ENCODE measurements at regions not wholly inside any gene's neighbourhood (a gene's known extent, or its start where the extent isn't known, plus 50 kb on each side); places are given as distances from the start of the nearest gene placed in this dataset.

GRCh38 chr2:219911541-219911940 lies 284.1 kb downstream of the SLC4A3 start:
- TF ChIP-seq POLR2A (IDR thresholded peaks at IDR 0.05): no peak
- TF ChIP-seq CTCF (IDR thresholded peaks at IDR 0.05): no peak
- no peak for TF ChIP-seq EP300 (IDR thresholded peaks at IDR 0.05)
